Prostate gland (tissue), 2 donors: ENCODE measurements at regions not wholly inside any gene's neighbourhood (a gene's known extent, or its start where the extent isn't known, plus 50 kb on each side); places are given as distances from the start of the nearest gene placed in this dataset.

Experiments
- CTCF ChIP-seq, 4 experiments: fragments of 200-600 bp in 2 of 4; fragments of 450-650 bp in 2 of 4; sonication (generic) in 2 of 4; IDR thresholded peaks; 1 replicate in 3 of 4; 2 replicates in 1 of 4; pipeline ENCODE4 v1.5.1; 2016 to 2019; ENCODE audit warnings: antibody characterized with exemption in 4 of 4, mild to moderate bottlenecking in 2 of 4, moderate library complexity in 2 of 4
- POLR2AphosphoS5 ChIP-seq: sonication (generic); formaldehyde crosslinking; IDR thresholded peaks from one replicate; pipeline ENCODE4 v1.6.1; 2017; ENCODE audit warnings: antibody characterized with exemption

- no peak for TF ChIP-seq CTCF (IDR thresholded peaks at IDR 0.05)
- TF ChIP-seq POLR2AphosphoS5 = no peak
These were observed 106.2 kb downstream of the PRDM9 start for GRCh38 chr5:23613566-23613965.
